Neural progenitor cell (in vitro differentiated cells): ENCODE measurements at regions not wholly inside any gene's neighbourhood (a gene's known extent, or its start where the extent isn't known, plus 50 kb on each side); places are given as distances from the start of the nearest gene placed in this dataset.
"Not testable (repeated sequence)": the region's sequence is repeated elsewhere in the genome, so short reads cannot be mapped to it uniquely, and the experiment has no call there.

Experiments used
- DNase-seq: peaks from one replicate; pipeline ENCODE4 v3.0.0-alpha.2; 2016; ENCODE audit warnings: low spot score
- H2AFZ ChIP-seq: fragments of 200-600 bp; sonication (generic); replicated peaks from 2 replicates; pipeline ENCODE4 v1.6.1; 2016; ENCODE audit warnings: antibody characterized with exemption
- H3F3A ChIP-seq: fragments of 200-600 bp; sonication (generic); 2 replicates; pipeline ENCODE4 v1.6.1; 2016; ENCODE audit warnings: antibody characterized with exemption, low read depth
- H3K27ac ChIP-seq: fragments of 200-600 bp; sonication (generic); 2 replicates; pipeline ENCODE4 v1.5.1; 2016; ENCODE audit warnings: mild to moderate bottlenecking
- H3K27me3 ChIP-seq: fragments of 200-600 bp; sonication (generic); 2 replicates; pipeline ENCODE4 v1.6.1; 2016; ENCODE audit warnings: mild to moderate bottlenecking, moderate library complexity
- H3K36me3 ChIP-seq: fragments of 200-600 bp; sonication (generic); 2 replicates; pipeline ENCODE4 v1.5.1; 2016
- H3K4me1 ChIP-seq: fragments of 200-600 bp; sonication (generic); 2 replicates; pipeline ENCODE4 v1.6.1; 2016; ENCODE audit warnings: mixed run types
- H3K4me2 ChIP-seq: fragments of 200-600 bp; sonication (generic); 2 replicates; pipeline ENCODE4 v1.6.1; 2016
- H3K4me3 ChIP-seq: fragments of 200-600 bp; sonication (generic); 2 replicates; pipeline ENCODE4 v1.5.1; 2016
- H3K79me2 ChIP-seq: fragments of 200-600 bp; sonication (generic); 2 replicates; pipeline ENCODE4 v1.6.1; 2016; ENCODE audit warnings: low read depth
- H3K9ac ChIP-seq: fragments of 200-600 bp; sonication (generic); 2 replicates; pipeline ENCODE4 v1.6.1; 2016
- H3K9me3 ChIP-seq: fragments of 200-600 bp; sonication (generic); 2 replicates; pipeline ENCODE4 v1.5.1; 2016; ENCODE audit warnings: low read depth
- H4K20me1 ChIP-seq: fragments of 200-600 bp; sonication (generic); 2 replicates; pipeline ENCODE4 v1.6.1; 2016; ENCODE audit warnings: low read depth
- H3K27ac Mint-ChIP-seq: 3 replicates; pipeline ENCODE4 v1.8.0; 2021; ENCODE audit warnings: mixed read lengths
- H3K27me3 Mint-ChIP-seq: 2 replicates; pipeline ENCODE4 v1.8.0; 2022; ENCODE audit warnings: low read depth, mild to moderate bottlenecking, inconsistent platforms, moderate library complexity, mixed read lengths; ENCODE audit not compliant: insufficient read depth
- H3K36me3 Mint-ChIP-seq: 3 replicates; pipeline ENCODE4 v1.8.0; 2021; ENCODE audit warnings: mixed read lengths
- H3K4me1 Mint-ChIP-seq: 3 replicates; pipeline ENCODE4 v1.8.0; 2021; ENCODE audit warnings: mixed read lengths
- H3K4me3 Mint-ChIP-seq: 3 replicates; pipeline ENCODE4 v1.8.0; 2021; ENCODE audit warnings: mild to moderate bottlenecking, moderate library complexity, mixed read lengths
- H3K9me3 Mint-ChIP-seq: 3 replicates; pipeline ENCODE4 v1.8.0; 2020; ENCODE audit warnings: mixed read lengths
- EZH2 ChIP-seq: fragments of 200-600 bp; sonication (generic); IDR thresholded peaks from 2 replicates; pipeline ENCODE4 v1.6.1; 2017; ENCODE audit warnings: antibody characterized with exemption, mild to moderate bottlenecking, moderate library complexity
- EZH2phosphoT487 ChIP-seq: fragments of 200-600 bp; sonication (generic); IDR thresholded peaks from 2 replicates; pipeline ENCODE4 v1.6.1; 2017; ENCODE audit warnings: antibody characterized with exemption
- TF ChIP-seq, protein P1 (sequence below): fragments of 200-600 bp; sonication (generic); IDR thresholded peaks from 2 replicates; pipeline ENCODE4 v1.5.1; 2017; ENCODE audit warnings: antibody characterized with exemption, mild to moderate bottlenecking

DNA sequence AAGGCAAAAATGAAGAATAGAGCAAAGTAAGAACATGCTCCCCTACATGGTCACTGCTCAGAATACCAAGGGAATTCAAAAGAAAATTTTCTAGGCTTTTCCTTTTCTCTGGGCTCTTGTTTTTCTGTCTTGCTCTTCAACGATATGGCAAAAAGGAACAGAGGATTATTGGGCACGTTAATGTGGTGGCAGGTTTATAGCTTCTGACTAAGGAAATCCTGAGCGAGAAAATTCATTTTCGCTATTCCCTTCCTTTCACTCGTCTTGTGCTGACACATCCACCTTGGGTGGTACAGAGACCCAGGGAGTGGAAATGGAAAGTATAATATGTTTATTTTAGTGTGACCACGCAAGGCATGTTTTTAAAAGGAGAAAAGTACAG lies 132.8 kb downstream of the TRIM27 start:
- H3K36me3 Mint-ChIP-seq, result no peaks in the 10 kb centered on the region
- H3K4me3 Mint-ChIP-seq, result peak overlapping the region; percentile 89
- TF ChIP-seq EZH2phosphoT487 (no peak), EZH2 (no peak)
- TF ChIP-seq, protein P1, sequence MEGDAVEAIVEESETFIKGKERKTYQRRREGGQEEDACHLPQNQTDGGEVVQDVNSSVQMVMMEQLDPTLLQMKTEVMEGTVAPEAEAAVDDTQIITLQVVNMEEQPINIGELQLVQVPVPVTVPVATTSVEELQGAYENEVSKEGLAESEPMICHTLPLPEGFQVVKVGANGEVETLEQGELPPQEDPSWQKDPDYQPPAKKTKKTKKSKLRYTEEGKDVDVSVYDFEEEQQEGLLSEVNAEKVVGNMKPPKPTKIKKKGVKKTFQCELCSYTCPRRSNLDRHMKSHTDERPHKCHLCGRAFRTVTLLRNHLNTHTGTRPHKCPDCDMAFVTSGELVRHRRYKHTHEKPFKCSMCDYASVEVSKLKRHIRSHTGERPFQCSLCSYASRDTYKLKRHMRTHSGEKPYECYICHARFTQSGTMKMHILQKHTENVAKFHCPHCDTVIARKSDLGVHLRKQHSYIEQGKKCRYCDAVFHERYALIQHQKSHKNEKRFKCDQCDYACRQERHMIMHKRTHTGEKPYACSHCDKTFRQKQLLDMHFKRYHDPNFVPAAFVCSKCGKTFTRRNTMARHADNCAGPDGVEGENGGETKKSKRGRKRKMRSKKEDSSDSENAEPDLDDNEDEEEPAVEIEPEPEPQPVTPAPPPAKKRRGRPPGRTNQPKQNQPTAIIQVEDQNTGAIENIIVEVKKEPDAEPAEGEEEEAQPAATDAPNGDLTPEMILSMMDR, result no peak
- H3K27me3 Mint-ChIP-seq, result peaks cover 93% of the 10 kb centered on the region
- Histone ChIP-seq H3K9ac (no peak overlapping the region), H3K27me3 (peaks cover 100% of the 10 kb centered on the region), H3F3A (peaks cover 29% of the 10 kb centered on the region), H3K4me2 (peak overlapping the region; percentile 76), H3K9me3 (no peaks in the 10 kb centered on the region), H3K79me2 (no peaks in the 10 kb centered on the region), H2AFZ (no peak overlapping the region), H3K4me1 (no peaks in the 10 kb centered on the region), H3K4me3 (no peak overlapping the region), H3K27ac (no peak overlapping the region), H3K36me3 (no peaks in the 10 kb centered on the region), H4K20me1 (peaks cover 51% of the 10 kb centered on the region)
- H3K27ac Mint-ChIP-seq, result no peak overlapping the region
- H3K9me3 Mint-ChIP-seq, result peaks cover 19% of the 10 kb centered on the region
- peaks cover 27% of the 10 kb centered on the region for H3K4me1 Mint-ChIP-seq
- DNase-seq, result no peak

DNA sequence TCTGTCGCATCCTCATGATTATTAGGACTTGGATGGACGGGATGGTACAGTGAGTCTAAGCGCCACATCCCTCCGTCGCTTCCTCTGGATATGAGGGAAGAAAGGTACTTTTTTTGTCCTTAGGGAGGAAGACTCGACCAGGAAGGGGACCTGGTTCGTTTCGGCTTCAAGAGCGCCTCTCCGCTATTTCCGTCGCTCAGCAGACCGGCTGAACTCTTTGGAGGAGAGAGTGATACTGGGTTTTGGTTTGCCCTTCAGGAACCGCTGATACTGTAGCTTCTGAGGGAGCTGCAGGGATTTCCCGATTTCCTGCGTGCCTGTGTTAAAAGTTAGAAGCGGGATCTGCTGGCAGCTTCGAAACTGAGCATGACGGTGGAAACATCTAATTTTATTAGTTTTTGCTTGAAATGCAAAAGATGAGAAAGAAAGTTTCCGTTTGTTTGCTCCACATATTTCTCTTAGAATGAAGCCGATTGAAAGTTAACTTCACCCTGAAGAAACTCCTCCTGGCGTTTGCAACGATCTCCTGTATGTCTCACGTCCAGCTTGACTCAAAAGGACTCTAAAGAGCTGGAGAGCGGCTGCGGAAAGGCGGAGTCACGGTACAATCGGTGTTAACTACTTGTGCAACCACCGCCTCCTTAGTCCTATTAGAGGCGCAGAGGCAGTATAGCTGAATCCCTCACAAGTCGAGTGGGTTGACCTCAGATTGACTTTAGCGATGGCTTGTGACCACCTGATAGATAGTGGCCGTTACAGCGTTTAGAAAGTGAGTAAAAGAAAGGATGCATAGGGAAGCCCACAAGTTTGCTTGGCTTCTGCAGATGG lies 129.4 kb downstream of the TRIM27 start:
- peak overlapping the region; percentile 38 for H2AFZ ChIP-seq
- peaks cover 27% of the 10 kb centered on the region for H3F3A ChIP-seq
- Mint-ChIP-seq H3K4me1 (peaks cover 23% of the 10 kb centered on the region), H3K9me3 (peaks cover 12% of the 10 kb centered on the region), H3K36me3 (no peaks in the 10 kb centered on the region), H3K27me3 (peaks cover 81% of the 10 kb centered on the region), H3K4me3 (peak overlapping the region; percentile 79), H3K27ac (no peak overlapping the region)
- H3K4me1 ChIP-seq, result no peaks in the 10 kb centered on the region
- TF ChIP-seq, protein P1, result no peak
- TF ChIP-seq EZH2phosphoT487 (peak; percentile 66), EZH2 (peak; percentile 55)
- no peak overlapping the region for H3K9ac ChIP-seq
- peaks cover 90% of the 10 kb centered on the region for H3K27me3 ChIP-seq
- no peak overlapping the region for H3K27ac ChIP-seq
- H4K20me1 ChIP-seq, result peaks cover 26% of the 10 kb centered on the region
- DNase-seq, result peak; percentile 87
- peak overlapping the region; percentile 53 for H3K4me3 ChIP-seq
- H3K9me3 ChIP-seq, result no peaks in the 10 kb centered on the region
- H3K36me3 ChIP-seq, result no peaks in the 10 kb centered on the region
- H3K4me2 ChIP-seq, result peak overlapping the region; percentile 78
- no peaks in the 10 kb centered on the region for H3K79me2 ChIP-seq

DNA sequence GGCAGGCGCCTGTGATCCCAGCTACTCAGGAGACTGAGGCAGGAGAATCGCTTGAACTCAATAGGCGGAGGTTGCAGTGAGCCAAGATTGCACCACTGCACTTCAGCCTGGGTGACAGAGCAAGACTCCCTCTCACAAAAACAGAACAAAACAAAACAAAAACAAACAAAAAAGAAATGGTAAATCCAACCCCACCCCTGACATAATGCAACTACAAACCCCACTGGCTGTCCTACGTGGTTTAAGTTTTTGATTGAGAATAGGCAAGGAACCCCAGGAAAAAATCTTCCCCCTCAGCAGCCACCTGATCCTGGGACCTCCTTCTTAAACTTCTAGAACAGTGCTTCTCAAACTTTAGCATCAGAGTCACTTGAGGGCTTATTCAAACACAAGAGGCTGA lies 123.1 kb downstream of the TRIM27 start:
- not testable (repeated sequence) for H3K27ac Mint-ChIP-seq

More for the DNA sequence above, 123.1 kb downstream of the TRIM27 start:
- H3K4me2 ChIP-seq, H2AFZ ChIP-seq, H3K9ac ChIP-seq, H3K79me2 ChIP-seq, H3F3A ChIP-seq, H3K27ac ChIP-seq, H3K9me3 ChIP-seq, H3K4me3 ChIP-seq, H3K4me1 ChIP-seq, H4K20me1 ChIP-seq, H3K4me3 Mint-ChIP-seq, H3K9me3 Mint-ChIP-seq, H3K36me3 ChIP-seq, DNase-seq, H3K4me1 Mint-ChIP-seq, H3K36me3 Mint-ChIP-seq: not testable (repeated sequence)
- H3K27me3 Mint-ChIP-seq, result peaks cover 64% of the 10 kb centered on the region
- H3K27me3 ChIP-seq, result peaks cover 90% of the 10 kb centered on the region
